NCI-H345 treated with DMSO at 0.1 percent for 48 hours (cell line): ENCODE measurements at regions not wholly inside any gene's neighbourhood (a gene's known extent, or its start where the extent isn't known, plus 50 kb on each side); places are given as distances from the start of the nearest gene placed in this dataset.
"Not testable (repeated sequence)": the region's sequence is repeated elsewhere in the genome, so short reads cannot be mapped to it uniquely, and the experiment has no call there.

Experiments used
- DNase-seq: peaks from one replicate; lab custom pipeline; 2025; ENCODE audit not compliant: unreplicated experiment; lab: John Stamatoyannopoulos, UW

DNA sequence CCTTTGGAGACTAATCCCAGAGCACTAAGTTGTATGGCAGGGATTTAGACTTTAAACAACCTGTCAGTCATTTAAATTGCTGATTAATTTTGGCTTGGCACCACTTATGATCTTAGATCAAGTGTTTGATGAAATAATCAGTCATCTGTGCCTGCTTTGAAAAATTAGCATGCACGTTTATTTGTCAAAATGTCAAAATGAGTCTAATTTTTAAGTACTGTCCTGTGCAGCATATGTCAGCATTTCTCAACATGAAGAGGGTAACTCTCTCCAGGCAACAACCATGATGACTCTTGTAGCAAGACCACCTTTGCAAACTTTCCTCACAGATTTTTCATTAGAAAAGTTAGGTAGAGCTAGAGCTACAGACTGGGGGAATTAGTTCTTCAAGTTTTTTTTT is 155.7 kb upstream of the GJE1 start:
- DNase-seq, result no peak

- not testable (repeated sequence) for DNase-seq
Observed at GRCh38 chr6:141969768-141970415, 162.8 kb upstream of the GJE1 start.

DNA sequence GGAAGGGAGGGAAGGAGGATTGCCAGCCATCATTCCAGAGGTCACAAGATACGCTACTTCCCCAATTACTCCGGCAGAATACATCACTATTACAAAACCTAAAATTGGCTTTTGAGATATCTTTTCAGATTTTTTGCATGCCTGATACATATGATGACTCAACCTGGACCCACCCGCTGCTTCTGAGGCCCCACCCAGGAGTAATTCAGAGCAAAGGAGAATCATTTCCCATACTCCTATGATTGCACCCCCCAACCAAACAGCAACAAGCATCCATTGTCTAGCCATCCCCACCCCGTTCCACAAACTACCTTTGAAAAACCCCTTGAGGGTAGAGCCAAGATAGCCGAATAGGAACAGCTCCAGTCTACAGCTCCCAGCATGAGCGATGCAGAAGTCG is 163.5 kb upstream of the GJE1 start:
- no peak for DNase-seq

GRCh38 chr6:141968632-141969031 is 164.1 kb upstream of the GJE1 start:
- no peak for DNase-seq

DNA sequence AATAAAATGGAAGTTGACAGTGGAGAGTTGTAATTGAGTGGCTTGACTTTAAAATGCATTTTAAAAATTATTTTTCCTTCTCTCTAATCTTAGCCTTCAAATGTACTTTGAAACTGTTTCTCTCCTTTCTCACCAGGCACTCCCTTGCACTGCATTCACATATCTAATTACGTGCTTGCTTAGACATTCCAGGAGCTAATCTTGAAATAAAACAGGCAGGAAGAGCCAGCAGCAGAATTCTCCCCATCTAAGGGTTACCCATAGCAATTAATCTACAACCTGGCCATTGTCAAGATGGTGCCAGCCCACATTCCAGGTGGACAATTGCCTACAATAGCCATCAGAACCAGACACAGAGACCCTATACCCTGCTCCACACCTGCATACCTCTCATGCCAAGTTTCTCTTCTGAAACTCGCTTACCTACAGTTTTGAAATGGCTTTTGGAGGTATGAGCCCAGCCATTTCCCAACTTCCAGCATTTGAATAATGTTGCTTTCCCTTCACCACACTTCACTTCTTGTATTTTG is 167.6 kb upstream of the GJE1 start:
- no peak for DNase-seq

DNA sequence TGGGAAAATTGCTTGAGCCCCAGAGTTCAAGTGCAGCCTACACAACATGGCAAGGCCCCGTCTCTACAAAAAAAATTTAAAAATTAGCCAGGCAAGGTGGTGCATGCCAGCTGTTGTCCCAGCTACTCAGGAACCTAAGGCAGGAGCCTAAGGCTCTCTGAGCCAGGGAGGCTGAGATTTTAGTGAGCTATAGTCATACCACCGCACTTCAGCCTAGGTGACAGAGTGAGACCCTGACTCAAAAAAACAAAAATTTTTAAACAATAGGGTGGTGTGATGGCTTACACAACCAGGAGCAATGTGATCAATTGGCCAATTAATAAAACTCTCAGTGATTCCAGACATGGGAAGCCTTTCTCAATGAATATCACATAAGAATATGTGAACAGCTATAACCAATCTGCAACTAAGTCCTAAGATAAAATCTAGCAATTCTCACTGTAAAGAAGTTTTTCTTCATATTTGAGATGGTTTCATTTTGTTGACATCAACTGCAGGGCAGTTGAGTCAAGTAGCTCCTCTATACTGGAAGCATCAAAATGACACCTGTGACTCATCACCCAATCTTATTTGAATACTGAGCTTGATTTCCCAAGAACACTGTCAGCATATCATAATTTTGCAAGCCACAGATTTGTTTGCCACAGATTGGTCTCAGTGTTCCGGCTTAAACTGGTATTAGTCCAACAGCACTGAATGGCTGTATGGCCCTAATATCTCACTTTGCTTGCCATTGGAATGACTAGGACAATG is 169.0 kb upstream of the GJE1 start:
- DNase-seq, result no peak

DNA sequence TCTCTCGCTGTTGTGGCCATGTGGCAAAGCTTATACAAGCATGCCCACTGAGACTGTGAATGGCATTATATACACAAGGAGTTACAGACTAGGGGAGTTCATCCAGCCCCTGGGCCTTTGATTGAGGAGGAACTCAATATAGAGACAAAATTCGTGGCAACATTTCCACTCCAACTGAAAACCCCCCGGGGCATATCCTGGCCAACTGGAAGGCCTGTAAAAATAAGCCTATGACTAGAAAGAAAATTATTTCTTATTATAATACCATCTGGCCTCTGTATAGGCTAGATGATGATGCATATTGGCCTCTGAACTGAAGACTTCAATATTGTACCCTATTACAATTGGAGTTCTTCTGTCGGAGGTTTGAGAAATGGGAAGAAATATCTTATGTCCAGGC is 175.5 kb upstream of the GJE1 start:
- no peak for DNase-seq

GRCh38 chr6:141956868-141957267 is 175.9 kb upstream of the GJE1 start:
- no peak for DNase-seq

GRCh38 chr6:141956046-141956761 is 176.5 kb upstream of the GJE1 start:
- DNase-seq, result no peak

- no peak for DNase-seq
Observed at GRCh38 chr6:141953072-141953471, 179.7 kb upstream of the GJE1 start.

DNA sequence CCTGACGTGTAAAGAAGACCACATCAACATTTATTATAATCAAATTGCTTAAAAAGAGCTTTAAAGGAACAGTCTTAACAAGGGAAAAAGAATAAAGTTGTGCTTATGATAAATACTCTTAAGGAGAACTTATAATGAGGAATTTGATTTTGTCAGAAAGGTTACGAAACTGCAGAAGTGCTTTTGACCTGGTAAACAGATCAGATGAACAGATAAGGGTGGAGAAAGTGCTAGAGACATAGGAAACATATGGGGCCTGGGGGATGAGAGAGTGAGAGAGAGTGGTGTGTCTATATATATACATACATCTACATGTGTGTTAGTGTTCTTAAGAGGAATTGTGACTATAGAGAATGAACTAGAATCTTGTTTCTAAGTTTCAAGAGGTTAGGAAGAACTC is 186.2 kb upstream of the GJE1 start:
- DNase-seq, result no peak

DNA sequence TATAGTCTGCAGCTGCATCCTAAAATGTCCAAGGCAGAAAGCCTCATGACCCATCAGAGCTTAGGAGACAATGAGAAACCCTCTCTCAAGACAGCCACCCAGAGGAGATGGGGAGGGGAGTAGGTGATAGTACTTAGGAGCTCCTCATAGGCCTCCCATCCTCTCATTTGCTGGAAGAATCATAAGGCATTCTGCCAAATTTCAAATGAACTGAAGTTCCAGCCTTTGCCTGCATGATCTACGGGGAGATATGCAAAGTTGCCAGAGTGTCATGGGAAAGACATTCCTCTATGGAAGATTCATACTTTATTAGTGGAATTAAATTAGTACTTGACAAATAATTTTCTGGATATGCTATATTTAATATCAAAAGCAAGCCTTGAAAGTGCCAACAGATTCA is 194.1 kb upstream of the GJE1 start:
- no peak for DNase-seq

- DNase-seq, result no peak
Observed at GRCh38 chr6:141932685-141933084, 200.0 kb upstream of the GJE1 start.

DNA sequence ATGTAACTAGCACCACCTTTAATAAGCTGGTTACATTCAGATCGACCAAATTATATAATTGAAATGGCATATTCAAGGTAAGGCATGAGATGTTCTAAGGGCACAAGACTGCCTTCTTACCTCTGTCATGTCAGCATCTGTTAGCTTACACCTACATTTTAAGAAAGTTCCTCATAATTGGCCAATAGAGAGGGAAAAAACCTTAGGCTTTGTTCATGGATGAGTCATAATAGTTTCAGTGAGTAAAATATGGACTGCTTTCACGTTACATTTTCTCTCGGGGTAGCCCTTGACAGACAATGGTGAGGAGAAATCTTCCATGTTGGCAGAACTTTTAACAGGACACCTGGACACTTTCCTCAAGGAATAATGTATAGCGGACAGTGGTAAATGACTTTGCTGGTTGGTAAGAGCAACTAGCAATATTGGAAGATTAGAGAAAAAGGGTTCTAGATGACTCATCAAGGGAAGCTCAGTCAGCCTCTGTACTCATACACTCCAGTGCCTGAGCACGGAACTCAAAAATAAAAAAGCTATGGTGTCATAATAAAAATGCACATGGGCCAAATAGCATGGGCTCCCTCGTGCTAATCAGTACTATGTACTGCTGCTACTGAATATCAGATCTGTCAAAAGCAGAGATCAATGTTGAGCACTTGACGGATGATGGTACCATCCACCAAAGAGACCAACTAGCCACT is 206.4 kb upstream of the GJE1 start:
- DNase-seq, result not testable (repeated sequence)

GRCh38 chr6:141925001-141925400 is 207.7 kb upstream of the GJE1 start:
- no peak for DNase-seq

DNA sequence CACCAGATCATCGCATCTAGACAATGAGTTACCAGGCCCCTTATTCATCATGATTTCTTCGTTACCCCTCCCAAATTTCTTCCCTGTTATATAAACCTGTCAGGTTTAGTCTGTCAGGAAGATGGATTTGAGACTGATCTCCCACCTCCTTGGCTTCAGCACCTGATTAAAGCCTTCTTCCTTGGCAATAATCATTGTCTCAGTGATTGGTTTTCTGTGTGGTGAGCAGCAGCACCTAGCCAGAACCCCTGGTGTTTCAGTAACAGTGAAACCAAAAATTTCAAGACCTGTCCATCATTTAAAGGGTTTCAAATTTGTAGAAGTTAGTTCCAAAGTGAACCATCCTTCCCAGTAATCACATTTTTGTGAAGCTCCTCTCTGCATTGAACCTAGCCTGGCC is 209.8 kb upstream of the GJE1 start:
- DNase-seq, result no peak

GRCh38 chr6:141916682-141917505 is 215.8 kb upstream of the GJE1 start:
- not testable (repeated sequence) for DNase-seq

DNA sequence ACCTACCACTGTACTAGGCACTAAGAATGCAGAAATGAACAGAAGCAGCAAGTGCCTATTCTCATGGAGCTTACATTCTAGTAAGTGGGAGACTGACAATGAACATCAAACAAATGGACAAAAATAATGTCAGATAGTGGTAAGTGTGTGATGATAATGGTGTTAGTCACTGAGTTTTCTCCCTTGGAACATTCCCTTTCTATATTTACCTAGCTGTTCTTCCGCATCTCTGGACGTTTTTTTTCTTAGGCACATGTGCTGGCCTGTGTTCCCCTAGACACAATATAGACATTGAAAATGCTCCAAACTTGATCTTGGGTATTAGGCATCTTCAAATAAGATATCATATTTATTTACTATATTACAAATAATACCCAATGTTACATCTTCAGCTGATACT is 218.1 kb upstream of the GJE1 start:
- DNase-seq, result no peak

DNA sequence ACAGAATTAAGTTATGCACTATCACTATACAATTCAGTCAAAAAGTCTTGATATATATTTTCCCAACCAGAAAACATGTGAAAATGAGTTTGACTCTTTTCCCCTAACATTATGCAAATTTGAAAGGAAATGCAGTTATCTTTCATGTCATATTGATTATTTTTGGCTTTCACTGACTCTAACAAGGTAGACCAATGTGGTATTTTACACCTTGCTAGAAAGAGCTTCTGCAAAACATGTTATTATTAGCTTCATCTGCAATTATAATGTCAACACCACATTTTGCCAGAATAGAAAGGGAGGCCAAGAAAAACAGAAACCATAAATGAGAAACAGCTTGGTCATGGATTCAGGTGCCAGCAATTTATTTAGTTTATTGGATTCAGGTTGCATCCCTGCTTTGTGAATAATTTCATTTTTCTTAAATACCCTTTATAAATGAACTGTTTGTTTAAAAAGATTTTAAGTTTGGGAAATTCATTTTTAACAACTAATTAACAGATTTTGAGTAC is 226.1 kb upstream of the GJE1 start:
- no peak for DNase-seq

- DNase-seq, result no peak
Observed at GRCh38 chr6:141890661-141891060, 242.1 kb upstream of the GJE1 start.
